ENCODE measurements at regions not wholly inside any gene's neighbourhood (a gene's known extent, or its start where the extent isn't known, plus 50 kb on each side); places are given as distances from the start of the nearest gene placed in this dataset.
"Not testable (repeated sequence)": the region's sequence is repeated elsewhere in the genome, so short reads cannot be mapped to it uniquely, and the experiment has no call there.

- DNase-seq (ENCODE audit: low read depth), result no peak
These were observed 71.1 kb downstream of the FAM50B start for GRCh38 chr6:3920321-3920720.

GRCh38 chr6:3921663-3922062 lies 72.5 kb downstream of the FAM50B start:
- DNase-seq (ENCODE audit: low read depth), result no peak

GRCh38 chr6:3922619-3923018 lies 73.4 kb downstream of the FAM50B start:
- not testable (repeated sequence) for DNase-seq (ENCODE audit: low read depth)

- DNase-seq (ENCODE audit: low read depth), result peak; percentile 71
These were observed 76.3 kb downstream of the FAM50B start for GRCh38 chr6:3925223-3926149.

GRCh38 chr6:3926150-3926482 lies 76.9 kb downstream of the FAM50B start:
- DNase-seq (ENCODE audit: low read depth), result peak; percentile 69

GRCh38 chr6:3928111-3928510 lies 78.9 kb downstream of the FAM50B start:
- peak; percentile 48 for DNase-seq (ENCODE audit: low read depth)

GRCh38 chr6:3929281-3929798 lies 80.2 kb downstream of the FAM50B start:
- DNase-seq (ENCODE audit: low read depth), result no peak

GRCh38 chr6:3937438-3937837 lies 88.3 kb downstream of the FAM50B start:
- no peak for DNase-seq (ENCODE audit: low read depth)

GRCh38 chr6:3938715-3939367 lies 89.7 kb downstream of the FAM50B start:
- DNase-seq (ENCODE audit: low read depth), result no peak

GRCh38 chr6:3939368-3939958 lies 90.3 kb downstream of the FAM50B start:
- no peak for DNase-seq (ENCODE audit: low read depth)

GRCh38 chr6:3939964-3940363 lies 90.8 kb downstream of the FAM50B start:
- no peak for DNase-seq (ENCODE audit: low read depth)

- DNase-seq (ENCODE audit: low read depth), result no peak
These were observed 91.5 kb downstream of the FAM50B start for GRCh38 chr6:3940703-3941102.

GRCh38 chr6:3943331-3943765 lies 94.2 kb downstream of the FAM50B start:
- no peak for DNase-seq (ENCODE audit: low read depth)

- DNase-seq (ENCODE audit: low read depth), result no peak
These were observed 95.1 kb downstream of the FAM50B start for GRCh38 chr6:3944246-3944645.

GRCh38 chr6:3946778-3947177 lies 97.6 kb downstream of the FAM50B start:
- peak; percentile 32 for DNase-seq (ENCODE audit: low read depth)

GRCh38 chr6:3948866-3949265 lies 99.7 kb downstream of the FAM50B start:
- DNase-seq (ENCODE audit: low read depth), result no peak

- DNase-seq (ENCODE audit: low read depth), result no peak
These were observed 100.3 kb downstream of the FAM50B start for GRCh38 chr6:3949521-3949920.

GRCh38 chr6:3956054-3956453 lies 106.9 kb downstream of the FAM50B start:
- no peak for DNase-seq (ENCODE audit: low read depth)

- no peak for DNase-seq (ENCODE audit: low read depth)
These were observed 108.1 kb downstream of the FAM50B start for GRCh38 chr6:3957321-3957720.

GRCh38 chr6:3958255-3958654 lies 109.1 kb downstream of the FAM50B start:
- DNase-seq (ENCODE audit: low read depth), result no peak

- DNase-seq (ENCODE audit: low read depth), result no peak
These were observed 110.2 kb downstream of the FAM50B start for GRCh38 chr6:3959385-3959784.

GRCh38 chr6:3960754-3961361 lies 111.7 kb downstream of the FAM50B start:
- DNase-seq (ENCODE audit: low read depth), result peak; percentile 85
